ENCODE measurements at regions not wholly inside any gene's neighbourhood (a gene's known extent, or its start where the extent isn't known, plus 50 kb on each side); places are given as distances from the start of the nearest gene placed in this dataset.

DNA sequence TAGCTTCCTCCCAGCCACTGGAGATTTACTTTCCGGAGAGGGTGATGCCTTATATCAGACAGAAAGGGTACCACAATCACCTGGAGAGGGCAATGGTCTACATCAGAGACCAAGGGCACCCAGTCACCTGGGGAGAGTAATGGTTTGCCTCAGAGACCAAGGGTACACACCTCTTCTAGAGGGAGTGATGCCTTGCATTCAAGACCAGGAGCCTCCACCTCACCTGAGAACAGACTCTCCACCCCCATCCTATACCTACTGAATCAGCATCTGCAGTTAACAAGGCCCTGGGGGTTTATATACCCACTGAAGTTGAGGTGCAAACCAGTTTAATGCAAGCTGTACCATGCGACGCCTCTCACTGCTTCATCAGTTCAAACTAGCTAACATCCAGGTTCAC is 270.2 kb upstream of the IGFBP3 start:
- intact Hi-C loops (cut with micrococcal nuclease): no loop called here

DNA sequence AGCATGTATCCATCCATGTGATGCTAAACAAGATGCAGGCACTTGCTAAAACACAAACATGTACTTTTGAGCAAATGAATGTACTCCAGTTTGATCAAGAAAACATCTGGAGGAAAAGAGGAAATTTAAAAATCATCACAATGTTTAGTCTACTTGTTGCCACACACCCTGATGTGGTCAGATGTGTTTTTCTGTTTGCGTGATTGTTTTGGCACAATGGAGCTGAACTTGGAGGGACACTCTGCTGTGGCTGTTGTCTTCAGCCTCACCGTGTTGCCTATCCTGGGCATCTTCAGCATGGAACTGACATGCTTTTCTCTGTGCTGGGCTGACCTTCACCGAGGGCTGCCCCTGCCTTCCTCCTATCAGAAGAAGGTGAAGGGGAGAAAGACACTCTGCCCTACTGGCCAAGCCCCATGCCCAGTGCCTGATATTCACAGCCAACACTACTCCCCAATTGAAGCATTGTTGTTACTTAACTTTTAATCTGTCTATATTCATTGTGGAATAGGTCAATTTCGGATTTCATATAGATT is 268.3 kb upstream of the IGFBP3 start:
- intact Hi-C loops (cut with micrococcal nuclease): no loop called here

DNA sequence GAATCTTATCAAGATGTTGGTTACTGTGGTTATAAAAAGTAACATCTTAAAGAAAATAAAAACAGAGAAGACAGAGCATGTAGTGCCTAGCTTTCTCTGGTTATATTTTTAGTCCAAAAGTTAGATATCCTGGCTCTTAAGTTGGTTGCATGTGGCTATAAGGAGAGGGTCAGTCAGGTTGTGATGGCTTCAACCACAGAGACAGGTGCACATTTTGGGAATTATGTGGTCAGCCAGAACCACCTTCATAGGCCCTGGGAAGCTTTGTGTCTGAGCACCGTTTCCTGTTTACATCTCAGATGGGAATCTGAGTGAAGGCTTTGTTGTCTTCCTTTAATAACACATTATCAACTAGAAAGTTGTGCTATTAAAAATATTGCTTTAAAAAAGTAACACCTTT is 265.1 kb upstream of the IGFBP3 start:
- intact Hi-C loops (cut with micrococcal nuclease): no loop called here

DNA sequence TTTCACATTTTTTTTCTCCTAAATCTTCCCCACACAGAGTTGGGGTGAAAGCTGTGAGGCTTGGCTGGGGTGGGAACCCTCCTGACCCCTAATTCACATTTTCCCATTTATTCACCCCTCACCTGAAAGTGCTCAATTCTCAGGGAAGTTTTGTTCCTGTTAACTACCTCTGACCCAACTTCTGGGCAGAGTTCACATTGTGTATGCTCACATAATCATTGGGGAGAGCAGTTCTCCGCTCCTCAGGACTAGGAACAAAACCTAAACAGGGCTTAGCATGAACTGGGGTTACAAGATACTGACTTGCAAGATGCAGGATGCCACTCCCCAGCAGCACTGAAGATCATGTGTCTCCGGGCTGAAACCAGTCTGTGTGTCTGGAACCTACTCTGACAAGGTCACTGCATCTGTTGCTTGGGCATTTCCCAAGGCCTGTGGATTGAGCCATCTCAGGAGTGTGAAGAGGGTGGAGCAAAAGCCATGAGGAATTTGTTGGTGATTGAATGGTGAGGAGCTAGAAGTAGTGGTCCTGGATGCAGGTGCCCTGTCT is 258.1 kb upstream of the IGFBP3 start:
- intact Hi-C loops (cut with micrococcal nuclease): no loop called here

DNA sequence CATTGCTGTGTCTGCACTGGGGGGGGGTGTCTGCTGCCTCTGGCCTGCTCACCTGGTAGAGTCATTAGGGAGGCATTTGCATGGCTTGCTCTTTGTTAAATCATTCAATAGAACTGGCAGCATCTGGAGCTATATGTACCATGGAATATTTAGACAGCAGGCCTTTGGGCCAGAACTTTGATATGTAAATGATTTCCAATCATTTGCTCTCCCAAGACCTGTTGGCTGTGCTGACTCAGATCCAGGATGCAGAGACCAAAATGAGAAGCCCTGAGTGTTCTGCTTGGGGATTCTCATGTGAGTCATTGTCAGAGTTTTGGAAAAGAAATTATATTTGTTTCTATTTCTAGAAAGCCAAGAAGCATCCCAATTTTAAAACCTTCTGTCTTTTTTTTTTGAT is 257.6 kb upstream of the IGFBP3 start:
- intact Hi-C loops (cut with micrococcal nuclease): no loop called here

DNA sequence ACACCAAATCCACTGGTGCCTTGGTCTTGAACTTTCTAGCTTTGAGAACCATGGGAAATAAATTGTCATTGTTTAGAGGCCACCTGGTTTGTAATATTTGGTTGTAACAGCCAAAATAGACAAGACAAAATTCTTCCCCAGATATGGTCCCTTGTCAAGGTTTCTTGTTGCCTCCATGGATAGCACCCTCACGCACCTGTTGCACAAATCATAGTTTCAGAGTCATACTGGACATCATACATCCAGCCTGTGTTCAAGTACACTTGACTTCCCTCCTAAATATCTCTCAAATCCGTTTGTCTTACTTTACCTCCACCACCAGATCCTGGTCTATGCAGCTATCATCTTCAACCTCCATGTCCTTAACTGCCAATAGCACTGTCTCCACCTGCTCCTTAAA is 256.7 kb upstream of the IGFBP3 start:
- intact Hi-C loops (cut with micrococcal nuclease): no loop called here

DNA sequence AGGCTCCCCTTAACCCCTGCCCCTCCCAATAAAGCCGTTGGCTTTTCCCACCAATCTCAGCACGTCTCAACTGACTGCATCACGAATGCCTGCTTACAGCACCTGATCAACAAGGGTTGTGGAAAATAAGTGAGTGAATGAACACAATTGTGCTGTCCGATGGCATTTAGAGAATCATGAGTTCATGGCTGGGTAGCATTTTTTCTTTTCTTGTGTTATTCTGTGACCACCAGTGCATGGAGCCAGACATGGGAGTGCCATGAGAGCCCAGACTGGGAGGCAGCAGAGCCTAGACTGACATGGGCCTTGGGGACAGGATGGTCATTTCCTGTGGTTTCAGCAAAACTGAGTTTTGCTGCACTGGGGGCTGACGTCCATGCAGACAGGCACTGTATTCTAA is 254.1 kb upstream of the IGFBP3 start:
- intact Hi-C loops (cut with micrococcal nuclease): no loop called here

DNA sequence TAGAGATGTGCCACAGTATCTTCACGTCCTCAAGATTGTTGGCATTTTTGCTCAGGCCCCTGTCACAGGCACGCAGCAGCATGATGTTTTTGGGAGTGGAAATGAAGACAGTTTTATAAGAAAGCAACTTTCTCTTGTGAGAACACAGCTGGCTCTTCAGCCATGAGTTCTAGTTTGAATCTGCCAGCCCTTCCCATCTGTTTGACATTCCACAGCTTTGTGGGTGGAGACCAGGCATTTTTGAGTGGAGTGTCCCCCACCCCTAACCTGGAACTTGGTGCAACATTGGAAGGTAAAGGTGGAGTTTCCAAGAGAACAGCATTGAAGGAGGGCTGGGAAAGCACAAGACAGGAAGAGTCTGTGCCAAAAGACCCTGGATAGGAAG is 253.1 kb upstream of the IGFBP3 start:
- intact Hi-C loops (cut with micrococcal nuclease): no loop called here

DNA sequence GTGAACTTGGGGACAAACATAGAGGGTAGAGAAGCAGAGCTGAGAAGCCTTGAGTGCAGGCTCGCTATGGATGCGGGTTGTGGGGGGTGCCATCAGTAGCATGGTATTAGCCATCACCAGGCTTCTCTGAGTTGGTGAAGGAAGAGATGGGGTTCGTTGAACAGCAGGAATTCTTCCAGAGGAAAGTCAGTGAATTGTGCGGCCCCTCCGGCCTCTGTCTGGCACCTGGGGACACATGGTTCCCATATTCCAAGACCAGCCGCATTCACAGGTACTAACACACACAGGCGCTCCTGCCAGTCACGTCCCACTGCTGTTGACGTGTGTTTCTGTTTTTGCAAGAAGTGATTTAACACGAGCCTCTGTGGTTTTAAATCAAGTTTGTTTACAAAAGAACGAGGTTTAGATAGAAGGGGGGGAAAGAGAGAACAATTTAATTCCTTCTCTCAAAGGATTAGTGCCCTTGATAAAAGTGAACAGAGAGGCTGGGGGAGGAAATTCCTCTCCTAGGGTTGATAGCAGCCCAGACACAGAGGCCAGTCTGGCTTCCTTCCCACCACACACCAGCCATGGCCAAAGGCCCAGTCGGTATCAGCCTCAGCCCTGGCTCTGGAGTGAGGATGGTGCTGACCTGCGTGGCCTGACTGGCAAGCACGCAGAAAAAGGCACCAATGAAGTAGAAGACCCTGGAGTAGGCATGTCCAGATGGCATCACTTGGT is 252.6 kb upstream of the IGFBP3 start:
- intact Hi-C loops (cut with micrococcal nuclease): no loop called here

DNA sequence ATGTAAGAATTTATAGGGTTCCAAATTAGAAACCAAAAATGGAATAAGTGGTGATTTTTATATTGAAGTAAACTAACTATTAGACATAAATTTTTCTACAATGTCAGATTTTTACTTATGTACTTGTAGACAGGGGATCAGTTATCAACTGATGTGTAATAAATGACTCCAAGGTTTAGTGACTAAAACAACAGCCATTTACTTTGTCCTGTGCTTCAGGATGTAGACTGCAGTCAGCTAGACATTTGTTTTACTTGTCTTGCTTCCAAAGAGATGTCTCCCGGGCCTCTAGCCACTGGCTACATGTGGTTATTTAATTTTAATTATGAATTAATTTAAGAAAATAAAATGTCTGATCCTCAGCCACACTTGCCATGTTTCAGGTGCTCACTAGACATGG is 249.7 kb upstream of the IGFBP3 start:
- intact Hi-C loops (cut with micrococcal nuclease): no loop called here

DNA sequence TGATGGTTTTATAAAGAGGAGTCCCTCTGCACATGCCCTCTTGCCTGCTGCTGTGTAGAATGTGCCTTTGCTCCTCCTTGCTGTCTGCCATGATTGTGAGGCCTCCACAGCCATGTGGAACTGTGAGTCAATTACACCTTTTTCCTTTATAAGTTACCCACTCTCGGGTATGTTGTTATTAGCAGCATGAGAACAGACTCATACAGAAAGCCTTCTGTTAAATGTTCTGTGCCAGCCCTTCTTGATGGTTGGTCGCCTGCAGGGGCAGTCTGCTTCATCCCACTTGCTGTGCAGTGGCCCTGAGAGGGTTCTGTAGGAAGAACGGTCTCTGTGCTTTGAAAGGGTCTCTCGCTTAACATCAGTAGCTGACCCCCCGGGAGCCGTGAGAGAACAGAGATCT is 248.9 kb upstream of the IGFBP3 start:
- intact Hi-C loops (cut with micrococcal nuclease): no loop called here

DNA sequence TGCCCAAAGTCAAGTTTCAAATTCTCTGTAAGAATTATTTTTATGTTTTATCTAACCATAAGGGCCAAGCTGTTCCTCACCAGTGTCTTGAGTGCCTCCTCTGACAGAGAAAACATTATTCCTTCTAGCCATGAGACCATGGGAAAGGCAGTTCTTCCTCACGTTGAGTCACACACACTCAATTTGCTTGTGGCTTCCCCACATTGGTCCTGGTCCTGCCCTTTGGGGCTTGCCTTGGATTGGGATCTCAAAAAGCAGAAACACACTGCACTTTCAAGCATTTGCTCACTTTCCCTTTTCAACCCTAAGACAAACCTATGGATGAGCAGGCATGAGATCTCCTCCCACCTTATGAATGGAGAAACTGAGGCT is 248.3 kb upstream of the IGFBP3 start:
- intact Hi-C loops (cut with micrococcal nuclease): no loop called here

DNA sequence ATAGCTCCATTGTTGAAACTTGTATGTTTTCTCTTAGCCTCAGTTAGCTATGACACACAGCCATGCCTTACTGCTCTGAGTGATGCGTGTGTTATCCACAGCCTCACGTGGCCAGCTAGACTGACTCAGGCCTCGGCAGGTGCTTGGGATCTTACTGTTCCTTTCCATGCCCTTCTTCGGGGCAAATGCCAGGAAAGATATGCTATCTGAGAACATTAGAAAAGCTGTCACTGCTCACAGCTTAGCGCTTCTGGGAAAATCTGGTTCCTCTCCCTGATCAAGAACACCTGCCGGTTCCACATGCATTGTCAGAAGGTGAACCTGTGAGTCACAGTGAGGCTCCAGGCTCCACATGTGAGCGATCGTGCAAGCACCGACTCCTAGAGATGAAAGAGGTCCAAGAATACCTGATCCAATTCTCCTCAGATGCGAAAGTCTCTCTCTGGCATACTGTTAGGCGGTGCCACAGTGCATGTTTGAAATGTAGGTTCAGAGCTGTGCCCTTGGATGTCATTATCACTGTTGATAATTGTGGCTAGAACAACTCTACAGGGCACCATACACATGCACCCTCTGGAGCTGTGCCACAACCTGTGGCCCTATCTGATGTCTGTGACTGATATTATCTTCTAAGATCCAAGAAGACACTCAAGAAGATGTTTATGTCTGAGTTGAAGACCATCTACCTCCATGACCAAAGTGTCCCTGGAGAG is 247.8 kb upstream of the IGFBP3 start:
- intact Hi-C loops (cut with micrococcal nuclease): no loop called here

DNA sequence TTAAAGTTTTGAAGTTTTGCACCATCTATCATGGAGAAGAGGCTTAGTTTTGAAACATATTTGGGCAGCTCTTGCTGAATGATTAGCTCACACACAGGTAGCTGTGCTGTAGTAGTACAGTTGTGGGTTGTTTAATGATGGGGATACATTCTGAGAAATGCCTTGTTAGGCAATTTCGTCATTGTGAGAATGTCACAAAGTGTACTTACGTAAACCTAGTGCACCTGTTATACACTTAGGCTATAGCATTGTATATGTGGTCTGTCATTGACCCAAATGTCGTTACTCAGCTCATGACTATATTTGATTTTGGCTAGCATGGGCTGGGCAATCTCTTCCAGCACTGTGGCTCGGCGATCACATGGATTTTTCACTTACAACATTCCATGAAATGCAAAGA is 247.2 kb upstream of the IGFBP3 start:
- intact Hi-C loops (cut with micrococcal nuclease): no loop called here

DNA sequence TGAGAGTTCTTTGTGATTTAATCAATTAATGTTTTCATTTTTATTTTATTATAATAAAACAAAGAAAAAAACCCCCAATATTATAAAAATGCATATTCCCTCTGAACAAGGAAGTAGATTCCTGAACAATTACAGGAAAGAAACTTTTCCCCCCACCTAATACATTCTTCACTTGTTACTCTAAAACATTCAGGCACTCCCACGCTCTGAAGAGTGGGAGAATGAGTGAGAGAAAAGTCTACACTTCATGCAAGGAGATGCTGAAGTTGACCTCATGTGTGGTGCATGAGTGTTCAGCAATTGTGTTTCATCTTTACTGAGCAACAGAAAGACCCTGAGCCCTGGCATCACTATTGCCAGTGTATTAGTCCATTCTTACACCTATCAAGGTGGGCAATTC is 244.2 kb upstream of the IGFBP3 start:
- intact Hi-C loops (cut with micrococcal nuclease): no loop called here

DNA sequence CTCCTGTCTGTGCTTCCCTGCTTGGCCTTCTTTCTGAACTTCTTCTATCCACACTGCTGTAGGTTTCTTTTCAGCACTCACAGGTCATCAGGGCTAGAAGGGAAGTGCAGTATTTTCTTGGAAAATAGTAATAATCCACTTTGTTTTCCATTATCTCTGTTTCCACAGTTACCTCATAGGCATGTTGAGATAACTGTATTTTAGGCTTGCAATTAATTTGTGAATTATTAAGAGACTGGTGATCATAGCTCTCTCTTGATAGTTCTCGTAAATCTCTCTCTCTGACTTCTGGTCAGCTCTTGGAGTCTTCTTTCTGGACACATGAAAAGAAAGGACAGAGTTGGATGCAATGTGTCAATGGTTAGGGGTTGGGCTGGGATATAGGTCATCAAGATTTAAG is 243.6 kb upstream of the IGFBP3 start:
- intact Hi-C loops (cut with micrococcal nuclease): no loop called here

DNA sequence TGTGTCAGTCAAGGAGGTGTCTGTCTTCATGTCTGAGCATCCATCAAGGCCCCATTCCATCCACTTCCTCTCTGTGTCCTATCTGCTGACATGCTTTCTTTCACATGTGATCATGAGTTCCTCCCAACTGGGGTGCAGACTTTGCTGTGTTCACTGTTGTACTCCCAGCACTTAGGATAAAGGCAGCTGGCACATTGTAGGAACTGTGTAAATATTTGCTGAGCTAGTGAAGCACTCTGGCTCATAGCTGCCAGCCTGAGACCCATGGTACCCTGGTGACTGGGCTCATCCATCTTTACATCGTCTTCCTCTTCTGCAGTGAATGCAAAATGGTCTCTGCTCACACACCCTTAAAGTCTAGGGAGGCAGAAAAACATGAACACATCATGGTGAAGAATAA is 242.2 kb upstream of the IGFBP3 start:
- intact Hi-C loops (cut with micrococcal nuclease): no loop called here

DNA sequence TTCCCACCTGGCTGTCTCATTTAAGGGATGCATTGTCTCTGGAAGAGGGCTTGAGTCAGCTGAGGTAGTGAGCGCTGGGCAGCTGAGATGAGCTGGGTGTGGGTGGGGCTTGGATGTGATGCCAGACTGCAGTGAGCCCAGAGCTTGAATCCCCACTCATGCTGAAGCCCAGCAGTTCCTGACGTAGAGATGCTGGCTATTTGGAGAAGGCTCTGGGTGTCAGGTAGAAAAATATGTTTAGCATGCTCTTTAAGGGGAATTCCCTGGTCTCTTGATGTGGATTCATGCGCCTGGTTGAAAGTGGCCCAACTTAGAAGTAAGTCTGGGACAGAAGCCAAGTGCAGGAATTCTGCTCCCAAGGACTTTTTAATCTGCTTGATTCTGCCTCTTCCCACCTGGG is 241.5 kb upstream of the IGFBP3 start:
- intact Hi-C loops (cut with micrococcal nuclease): no loop called here

DNA sequence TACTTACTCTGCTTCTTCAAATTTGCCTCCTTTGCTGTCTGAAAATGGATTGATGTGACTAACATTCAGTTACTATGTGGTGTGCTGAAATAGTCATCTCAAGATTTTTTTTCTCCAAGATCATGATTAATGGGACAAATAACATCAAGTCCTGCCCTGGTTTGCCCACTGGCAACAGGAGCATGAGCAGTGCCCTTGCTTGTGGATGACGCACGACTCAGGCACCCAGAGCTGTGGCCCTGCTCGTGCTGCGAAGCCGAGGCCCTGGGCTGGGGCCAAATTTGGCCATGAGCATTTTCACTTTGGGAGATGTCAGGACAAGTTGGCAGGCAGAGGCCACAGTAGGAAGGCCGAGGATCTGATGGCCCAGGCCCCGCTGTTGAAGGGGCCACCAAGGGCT is 239.8 kb upstream of the IGFBP3 start:
- intact Hi-C loops (cut with micrococcal nuclease): no loop called here

DNA sequence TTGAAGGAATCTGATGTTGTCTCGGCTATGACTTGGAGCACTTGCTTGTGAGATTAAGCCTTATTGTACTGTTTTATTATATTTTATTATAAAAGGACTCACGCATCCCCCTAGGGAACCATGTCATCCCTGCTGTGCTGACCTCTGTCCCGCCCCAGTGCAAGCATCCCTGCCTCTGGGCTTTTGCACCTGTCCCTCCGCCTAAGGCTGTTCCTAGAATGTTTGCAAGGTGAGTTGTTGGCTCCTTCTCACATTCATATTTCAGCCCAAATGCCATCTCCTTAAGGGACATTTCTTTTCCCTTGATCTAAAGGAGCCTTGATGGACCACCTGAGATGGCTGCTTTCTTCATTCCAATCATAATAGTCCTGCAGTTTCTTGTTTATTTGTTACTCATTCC is 236.9 kb upstream of the IGFBP3 start:
- intact Hi-C loops (cut with micrococcal nuclease): no loop called here

DNA sequence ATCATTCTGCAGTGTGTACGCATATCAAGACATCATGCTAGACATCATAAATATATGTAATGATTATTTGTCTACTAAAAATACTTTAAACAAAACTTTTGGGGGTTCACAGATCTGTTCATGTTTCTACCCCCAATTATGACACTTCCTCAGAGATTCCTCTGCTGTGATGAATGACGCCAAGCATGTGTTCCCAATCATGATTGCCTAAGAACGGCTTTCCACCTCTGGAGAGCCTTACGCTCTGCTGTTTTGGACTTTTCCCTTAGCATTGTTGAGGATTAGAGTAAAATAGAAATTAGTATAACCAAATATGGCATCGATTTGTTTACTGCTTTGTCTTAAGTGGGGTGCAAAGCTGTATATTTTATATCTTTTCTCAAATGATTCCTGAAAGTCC is 236.3 kb upstream of the IGFBP3 start:
- intact Hi-C loops (cut with micrococcal nuclease): no loop called here

DNA sequence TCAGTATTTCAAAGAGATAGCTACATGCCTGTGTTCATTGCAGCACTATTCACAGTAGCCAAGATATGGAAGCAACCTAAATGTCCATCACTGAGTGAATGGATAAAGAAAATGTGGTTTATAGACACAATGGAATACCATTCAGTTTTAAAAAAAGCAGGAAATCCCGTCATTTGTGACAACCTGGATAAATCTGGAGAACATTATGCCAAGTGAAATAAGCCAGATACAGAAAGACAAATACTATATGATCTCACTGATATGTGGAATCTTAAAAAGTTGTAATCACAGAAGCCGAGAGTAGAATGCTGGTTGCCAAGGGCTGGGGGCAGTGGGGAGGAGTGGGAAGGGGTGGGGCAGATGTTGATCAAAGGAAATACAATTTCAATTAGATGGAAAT is 235.8 kb upstream of the IGFBP3 start:
- intact Hi-C loops (cut with micrococcal nuclease): no loop called here

DNA sequence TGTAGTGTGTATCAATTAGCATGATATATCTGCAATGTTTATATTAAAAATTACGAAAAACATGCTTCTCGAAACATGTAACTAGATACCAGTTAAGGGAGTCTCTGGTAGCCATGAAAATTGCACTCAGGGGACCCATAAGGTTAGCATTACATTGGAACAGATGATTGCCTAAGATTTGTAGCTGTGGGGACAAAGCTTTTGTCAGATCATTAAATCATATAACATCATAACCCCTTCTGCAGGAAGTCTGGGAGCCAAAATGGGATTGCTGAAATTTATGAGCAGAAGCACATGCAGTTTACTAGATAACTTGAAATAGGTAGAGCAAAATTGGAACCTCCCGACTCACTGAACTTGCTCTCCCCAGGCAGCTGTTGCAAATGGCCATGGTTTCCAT is 235.0 kb upstream of the IGFBP3 start:
- intact Hi-C loops (cut with micrococcal nuclease): no loop called here

All from T-helper 2 cell treated with Interferon-gamma antibody and Interleukin-4, amounts not matched to agents 100 ng/mL and 5 ng/mL, for 36 hours (primary cell).